ENCODE measurements at regions not wholly inside any gene's neighbourhood (a gene's known extent, or its start where the extent isn't known, plus 50 kb on each side); places are given as distances from the start of the nearest gene placed in this dataset.
"Not testable (repeated sequence)": the region's sequence is repeated elsewhere in the genome, so short reads cannot be mapped to it uniquely, and the experiment has no call there.

GRCh38 chr7:138363721-138364120 lies 96.3 kb upstream of the TRIM24 start:
- ChIA-PET POLR2A (no interaction called here), CTCF (no interaction called here)
- no peak overlapping the region for H3K4me3 Mint-ChIP-seq
- no peaks in the 10 kb centered on the region for H3K27me3 Mint-ChIP-seq
- no peak overlapping the region for H3K27ac Mint-ChIP-seq
- DNase-seq (no peak), ATAC-seq (no peak)
- peaks cover 0 to 4% (median 0%) of the 10 kb centered on the region in 5 donors for H3K36me3 Mint-ChIP-seq
- intact Hi-C loops (cut with micrococcal nuclease) = no loop called here
- H3K9me3 ChIP-seq (ENCODE audit: control insufficient read depth in 2 of 3, low read length in 3 of 3) = peaks cover 0 to 6% (median 0%) of the 10 kb centered on the region in 3 experiments
- H3K27ac ChIP-seq (ENCODE audit: low read depth, low read length) = no peak overlapping the region
- no peak overlapping the region for H3K4me3 ChIP-seq (ENCODE audit: low read length)
- H3K4me1 Mint-ChIP-seq = peaks cover 0 to 2% (median 0%) of the 10 kb centered on the region in 7 donors
- H3K9me3 Mint-ChIP-seq = peaks cover 0 to 7% (median 3%) of the 10 kb centered on the region in 11 donors
- H3K36me3 ChIP-seq (ENCODE audit: control insufficient read depth in 2 of 3, insufficient read depth in 3 of 3, low read length in 3 of 3) = no peaks in the 10 kb centered on the region
- H3K27me3 ChIP-seq (ENCODE audit: control insufficient read depth in 2 of 2, insufficient read depth in 2 of 2, low read length in 2 of 2) = no peaks in the 10 kb centered on the region
- no peaks in the 10 kb centered on the region for H3K4me1 ChIP-seq (ENCODE audit: control insufficient read depth in 2 of 2, insufficient read depth in 2 of 2, low read length in 2 of 2)

GRCh38 chr7:138366137-138366536 lies 93.9 kb upstream of the TRIM24 start:
- POLR2A ChIA-PET; H3K4me1 Mint-ChIP-seq; H3K4me3 Mint-ChIP-seq; intact Hi-C loops (cut with micrococcal nuclease); DNase-seq; CTCF ChIA-PET; H3K4me1 ChIP-seq (ENCODE audit: control insufficient read depth in 2 of 2, insufficient read depth in 2 of 2, low read length in 2 of 2); H3K27ac ChIP-seq (ENCODE audit: low read depth, low read length); ATAC-seq; H3K4me3 ChIP-seq (ENCODE audit: low read length); H3K27me3 ChIP-seq (ENCODE audit: control insufficient read depth in 2 of 2, insufficient read depth in 2 of 2, low read length in 2 of 2); H3K36me3 Mint-ChIP-seq; H3K36me3 ChIP-seq (ENCODE audit: control insufficient read depth in 2 of 3, insufficient read depth in 3 of 3, low read length in 3 of 3); H3K27me3 Mint-ChIP-seq; H3K27ac Mint-ChIP-seq: not testable (repeated sequence)
- H3K9me3 Mint-ChIP-seq = peaks cover 2 to 28% (median 13%) of the 10 kb centered on the region in 11 donors
- peaks cover 0 to 16% (median 0%) of the 10 kb centered on the region in 3 experiments for H3K9me3 ChIP-seq (ENCODE audit: control insufficient read depth in 2 of 3, low read length in 3 of 3)

- ATAC-seq; H3K27ac Mint-ChIP-seq; H3K36me3 Mint-ChIP-seq; H3K4me1 ChIP-seq (ENCODE audit: control insufficient read depth in 2 of 2, insufficient read depth in 2 of 2, low read length in 2 of 2); H3K36me3 ChIP-seq (ENCODE audit: control insufficient read depth in 2 of 3, insufficient read depth in 3 of 3, low read length in 3 of 3); H3K27me3 ChIP-seq (ENCODE audit: control insufficient read depth in 2 of 2, insufficient read depth in 2 of 2, low read length in 2 of 2); H3K27ac ChIP-seq (ENCODE audit: low read depth, low read length); H3K4me1 Mint-ChIP-seq; H3K4me3 Mint-ChIP-seq; DNase-seq; intact Hi-C loops (cut with micrococcal nuclease); CTCF ChIA-PET; H3K27me3 Mint-ChIP-seq; H3K4me3 ChIP-seq (ENCODE audit: low read length); POLR2A ChIA-PET: not testable (repeated sequence)
- peaks cover 4 to 32% (median 14%) of the 10 kb centered on the region in 11 donors for H3K9me3 Mint-ChIP-seq
- H3K9me3 ChIP-seq (ENCODE audit: control insufficient read depth in 2 of 3, low read length in 3 of 3) = peaks cover 0 to 16% (median 0%) of the 10 kb centered on the region in 3 experiments
Observed at GRCh38 chr7:138366676-138367075, 93.4 kb upstream of the TRIM24 start.

- CTCF ChIA-PET = no interaction called here
Observed at GRCh38 chr7:138369797-138370196, 90.3 kb upstream of the TRIM24 start.

GRCh38 chr7:138370956-138371355 lies 89.1 kb upstream of the TRIM24 start:
- CTCF ChIA-PET = no interaction called here
- Mint-ChIP-seq H3K9me3 (peaks cover 4 to 34% (median 14%) of the 10 kb centered on the region in 11 donors), H3K36me3 (peaks cover 0 to 5% (median 4%) of the 10 kb centered on the region in 5 donors), H3K27me3 (peaks cover 0 to 9% (median 0%) of the 10 kb centered on the region in 5 donors), H3K4me3 (no peak overlapping the region), H3K27ac (no peak overlapping the region), H3K4me1 (no peaks in the 10 kb centered on the region)
- ATAC-seq (no peak), DNase-seq (no peak)
- H3K36me3 ChIP-seq (ENCODE audit: control insufficient read depth in 2 of 3, insufficient read depth in 3 of 3, low read length in 3 of 3) = no peaks in the 10 kb centered on the region
- no peaks in the 10 kb centered on the region for H3K4me1 ChIP-seq (ENCODE audit: control insufficient read depth in 2 of 2, insufficient read depth in 2 of 2, low read length in 2 of 2)
- no peaks in the 10 kb centered on the region for H3K27me3 ChIP-seq (ENCODE audit: control insufficient read depth in 2 of 2, insufficient read depth in 2 of 2, low read length in 2 of 2)
- POLR2A ChIA-PET = no interaction called here
- peaks cover 0 to 16% (median 0%) of the 10 kb centered on the region in 3 experiments for H3K9me3 ChIP-seq (ENCODE audit: control insufficient read depth in 2 of 3, low read length in 3 of 3)
- no peak overlapping the region for H3K27ac ChIP-seq (ENCODE audit: low read depth, low read length)
- intact Hi-C loops (cut with micrococcal nuclease) = no loop called here
- no peak overlapping the region for H3K4me3 ChIP-seq (ENCODE audit: low read length)

More at GRCh38 chr7:138369797-138370196, 90.3 kb upstream of the TRIM24 start:
- peaks cover 4 to 34% (median 14%) of the 10 kb centered on the region in 11 donors for H3K9me3 Mint-ChIP-seq
- ATAC-seq (no peak), DNase-seq (no peak)
- Histone ChIP-seq H3K4me1 (ENCODE audit: control insufficient read depth in 2 of 2, insufficient read depth in 2 of 2, low read length in 2 of 2) (no peaks in the 10 kb centered on the region), H3K27me3 (ENCODE audit: control insufficient read depth in 2 of 2, insufficient read depth in 2 of 2, low read length in 2 of 2) (no peaks in the 10 kb centered on the region), H3K36me3 (ENCODE audit: control insufficient read depth in 2 of 3, insufficient read depth in 3 of 3, low read length in 3 of 3) (no peaks in the 10 kb centered on the region), H3K9me3 (ENCODE audit: control insufficient read depth in 2 of 3, low read length in 3 of 3) (peaks cover 0 to 16% (median 0%) of the 10 kb centered on the region in 3 experiments), H3K4me3 (ENCODE audit: low read length) (no peak overlapping the region), H3K27ac (ENCODE audit: low read depth, low read length) (no peak overlapping the region)
- peaks cover 0 to 9% (median 0%) of the 10 kb centered on the region in 5 donors for H3K27me3 Mint-ChIP-seq
- POLR2A ChIA-PET = no interaction called here
- no peak overlapping the region for H3K27ac Mint-ChIP-seq
- H3K36me3 Mint-ChIP-seq = peaks cover 0 to 5% (median 4%) of the 10 kb centered on the region in 5 donors
- H3K4me3 Mint-ChIP-seq = no peak overlapping the region
- H3K4me1 Mint-ChIP-seq = no peaks in the 10 kb centered on the region
- intact Hi-C loops (cut with micrococcal nuclease) = no loop called here

- Histone ChIP-seq H3K27ac (ENCODE audit: low read depth, low read length) (no peak overlapping the region), H3K36me3 (ENCODE audit: control insufficient read depth in 2 of 3, insufficient read depth in 3 of 3, low read length in 3 of 3) (no peaks in the 10 kb centered on the region), H3K9me3 (ENCODE audit: control insufficient read depth in 2 of 3, low read length in 3 of 3) (peaks cover 0 to 10% (median 0%) of the 10 kb centered on the region in 3 experiments), H3K4me1 (ENCODE audit: control insufficient read depth in 2 of 2, insufficient read depth in 2 of 2, low read length in 2 of 2) (no peaks in the 10 kb centered on the region), H3K27me3 (ENCODE audit: control insufficient read depth in 2 of 2, insufficient read depth in 2 of 2, low read length in 2 of 2) (no peaks in the 10 kb centered on the region), H3K4me3 (ENCODE audit: low read length) (no peak overlapping the region)
- ChIA-PET CTCF (no interaction called here), POLR2A (no interaction called here)
- Mint-ChIP-seq H3K27me3 (peaks cover 0 to 9% (median 0%) of the 10 kb centered on the region in 5 donors), H3K36me3 (peaks cover 0 to 5% (median 0%) of the 10 kb centered on the region in 5 donors), H3K4me3 (no peak overlapping the region), H3K27ac (no peak overlapping the region), H3K4me1 (no peaks in the 10 kb centered on the region), H3K9me3 (peaks cover 3 to 30% (median 11%) of the 10 kb centered on the region in 11 donors)
- DNase-seq = no peak
- ATAC-seq = no peak
- intact Hi-C loops (cut with micrococcal nuclease) = no loop called here
Observed at GRCh38 chr7:138374119-138374693, 85.9 kb upstream of the TRIM24 start.

GRCh38 chr7:138377306-138377705 lies 82.8 kb upstream of the TRIM24 start:
- Histone ChIP-seq H3K4me1 (ENCODE audit: control insufficient read depth in 2 of 2, insufficient read depth in 2 of 2, low read length in 2 of 2) (no peaks in the 10 kb centered on the region), H3K9me3 (ENCODE audit: control insufficient read depth in 2 of 3, low read length in 3 of 3) (no peaks in the 10 kb centered on the region), H3K27ac (ENCODE audit: low read depth, low read length) (no peak overlapping the region), H3K4me3 (ENCODE audit: low read length) (no peak overlapping the region), H3K27me3 (ENCODE audit: control insufficient read depth in 2 of 2, insufficient read depth in 2 of 2, low read length in 2 of 2) (no peaks in the 10 kb centered on the region), H3K36me3 (ENCODE audit: control insufficient read depth in 2 of 3, insufficient read depth in 3 of 3, low read length in 3 of 3) (no peaks in the 10 kb centered on the region)
- ATAC-seq (no peak), DNase-seq (no peak)
- intact Hi-C loops (cut with micrococcal nuclease) = no loop called here
- POLR2A ChIA-PET = no interaction called here
- H3K4me1 Mint-ChIP-seq = no peaks in the 10 kb centered on the region
- H3K27me3 Mint-ChIP-seq = no peaks in the 10 kb centered on the region
- no peak overlapping the region for H3K27ac Mint-ChIP-seq
- CTCF ChIA-PET = no interaction called here
- no peak overlapping the region for H3K4me3 Mint-ChIP-seq
- peaks cover 0 to 5% (median 0%) of the 10 kb centered on the region in 11 donors for H3K9me3 Mint-ChIP-seq
- H3K36me3 Mint-ChIP-seq = no peaks in the 10 kb centered on the region
